ENCODE measurements at regions not wholly inside any gene's neighbourhood (a gene's known extent, or its start where the extent isn't known, plus 50 kb on each side); places are given as distances from the start of the nearest gene placed in this dataset.
"Not testable (repeated sequence)": the region's sequence is repeated elsewhere in the genome, so short reads cannot be mapped to it uniquely, and the experiment has no call there.

GRCh38 chr4:112823606-112824005 lies 186.7 kb downstream of the LARP7 start:
- no peak overlapping the region for H3K4me3 ChIP-seq (ENCODE audit: low read depth, low read length)
- H3K27me3 ChIP-seq (ENCODE audit: control insufficient read depth, insufficient read depth, low read length), result no peaks in the 10 kb centered on the region
- TF ChIP-seq, protein P1, sequence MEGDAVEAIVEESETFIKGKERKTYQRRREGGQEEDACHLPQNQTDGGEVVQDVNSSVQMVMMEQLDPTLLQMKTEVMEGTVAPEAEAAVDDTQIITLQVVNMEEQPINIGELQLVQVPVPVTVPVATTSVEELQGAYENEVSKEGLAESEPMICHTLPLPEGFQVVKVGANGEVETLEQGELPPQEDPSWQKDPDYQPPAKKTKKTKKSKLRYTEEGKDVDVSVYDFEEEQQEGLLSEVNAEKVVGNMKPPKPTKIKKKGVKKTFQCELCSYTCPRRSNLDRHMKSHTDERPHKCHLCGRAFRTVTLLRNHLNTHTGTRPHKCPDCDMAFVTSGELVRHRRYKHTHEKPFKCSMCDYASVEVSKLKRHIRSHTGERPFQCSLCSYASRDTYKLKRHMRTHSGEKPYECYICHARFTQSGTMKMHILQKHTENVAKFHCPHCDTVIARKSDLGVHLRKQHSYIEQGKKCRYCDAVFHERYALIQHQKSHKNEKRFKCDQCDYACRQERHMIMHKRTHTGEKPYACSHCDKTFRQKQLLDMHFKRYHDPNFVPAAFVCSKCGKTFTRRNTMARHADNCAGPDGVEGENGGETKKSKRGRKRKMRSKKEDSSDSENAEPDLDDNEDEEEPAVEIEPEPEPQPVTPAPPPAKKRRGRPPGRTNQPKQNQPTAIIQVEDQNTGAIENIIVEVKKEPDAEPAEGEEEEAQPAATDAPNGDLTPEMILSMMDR (IDR thresholded peaks at IDR 0.05; ENCODE audit: insufficient read depth, low read depth, low read length), result no peak
- POLR2A ChIA-PET, result no interaction called here
- no peak for DNase-seq (ENCODE audit: low read depth)
- no peaks in the 10 kb centered on the region for H3K36me3 ChIP-seq (ENCODE audit: control insufficient read depth, insufficient read depth, low read length)
- CTCF ChIA-PET, result interaction anchor here (0.6 to 0.7 kb wide), 2 partner anchors 23 to 65 kb away, joined by 3 to 4 read pairs; no protein-coding TSS in a partner anchor

DNA sequence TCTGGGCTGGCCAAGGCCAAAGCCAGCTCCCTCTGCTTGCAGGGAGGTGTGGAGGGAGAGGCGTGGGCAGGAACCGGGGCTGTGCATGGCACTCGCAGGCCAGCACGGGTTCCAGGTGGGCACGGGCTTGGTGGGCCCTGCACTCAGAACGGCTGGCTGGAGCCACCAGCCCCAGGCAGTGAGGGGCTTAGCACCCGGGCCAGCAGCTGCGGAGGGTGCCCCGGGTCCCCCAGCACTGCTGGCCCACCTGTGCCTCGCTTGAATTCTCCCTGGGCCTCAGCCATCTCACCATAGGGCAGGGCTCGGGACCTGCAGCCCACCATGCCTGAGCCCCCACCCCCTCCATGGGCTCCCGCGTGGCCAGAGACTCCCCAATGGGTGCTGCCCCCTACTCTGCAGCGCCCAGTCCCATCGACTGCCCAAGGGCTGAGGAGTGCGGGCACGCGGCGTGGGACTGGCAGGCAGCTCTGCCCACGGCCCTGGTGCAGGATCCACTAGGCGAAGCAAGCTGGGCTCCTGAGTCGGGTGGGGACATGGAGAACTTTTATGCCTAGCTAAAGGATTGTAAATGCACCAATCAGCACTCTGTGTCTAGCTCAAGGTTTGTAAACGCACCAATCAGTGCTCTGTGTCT lies 193.9 kb downstream of the LARP7 start:
- ChIA-PET CTCF (no interaction called here), POLR2A (no interaction called here)
- TF ChIP-seq, protein P1 (IDR thresholded peaks at IDR 0.05; ENCODE audit: insufficient read depth, low read depth, low read length), result no peak
- Histone ChIP-seq H3K27me3 (ENCODE audit: control insufficient read depth, insufficient read depth, low read length) (no peaks in the 10 kb centered on the region), H3K4me3 (ENCODE audit: low read depth, low read length) (no peak overlapping the region), H3K36me3 (ENCODE audit: control insufficient read depth, insufficient read depth, low read length) (no peaks in the 10 kb centered on the region)
- no peak for DNase-seq (ENCODE audit: low read depth)

DNA sequence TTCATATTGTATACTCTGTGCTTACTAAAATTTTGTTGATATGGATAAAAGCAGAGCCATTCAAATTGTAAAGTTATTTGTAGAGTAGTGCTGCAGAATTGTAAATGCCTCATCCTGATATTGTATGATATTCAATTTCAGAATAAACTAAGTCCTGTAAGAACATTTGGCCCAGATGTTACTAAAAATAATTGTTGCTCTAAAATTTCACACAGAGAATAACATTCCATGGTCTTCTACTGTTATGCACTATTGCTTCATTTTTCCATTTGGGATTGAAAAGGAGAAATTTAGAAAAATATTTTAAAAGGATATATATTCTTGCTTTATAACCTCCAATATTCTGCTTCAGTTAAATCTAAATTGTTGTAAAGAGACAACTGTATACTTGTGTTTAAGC lies 195.6 kb downstream of the LARP7 start:
- H3K36me3 ChIP-seq (ENCODE audit: control insufficient read depth, insufficient read depth, low read length), result no peaks in the 10 kb centered on the region
- DNase-seq (ENCODE audit: low read depth), result no peak
- ChIA-PET CTCF (interaction anchor here (0.7 kb wide), 1 partner anchor 10 kb away, joined by 3 read pairs; no protein-coding TSS in a partner anchor), POLR2A (no interaction called here)
- no peaks in the 10 kb centered on the region for H3K27me3 ChIP-seq (ENCODE audit: control insufficient read depth, insufficient read depth, low read length)
- TF ChIP-seq, protein P1 (IDR thresholded peaks at IDR 0.05; ENCODE audit: insufficient read depth, low read depth, low read length), result no peak
- H3K4me3 ChIP-seq (ENCODE audit: low read depth, low read length), result no peak overlapping the region

GRCh38 chr4:112836895-112837294 lies 200.0 kb downstream of the LARP7 start:
- H3K4me3 ChIP-seq (ENCODE audit: low read depth, low read length), result no peak overlapping the region
- TF ChIP-seq, protein P1 (IDR thresholded peaks at IDR 0.05; ENCODE audit: insufficient read depth, low read depth, low read length), result no peak
- ChIA-PET POLR2A (no interaction called here), CTCF (interaction anchor here (1.3 kb wide), 1 partner anchor 17 kb away, joined by 3 read pairs; no protein-coding TSS in a partner anchor)
- no peaks in the 10 kb centered on the region for H3K36me3 ChIP-seq (ENCODE audit: control insufficient read depth, insufficient read depth, low read length)
- H3K27me3 ChIP-seq (ENCODE audit: control insufficient read depth, insufficient read depth, low read length), result no peaks in the 10 kb centered on the region
- no peak for DNase-seq (ENCODE audit: low read depth)

DNA sequence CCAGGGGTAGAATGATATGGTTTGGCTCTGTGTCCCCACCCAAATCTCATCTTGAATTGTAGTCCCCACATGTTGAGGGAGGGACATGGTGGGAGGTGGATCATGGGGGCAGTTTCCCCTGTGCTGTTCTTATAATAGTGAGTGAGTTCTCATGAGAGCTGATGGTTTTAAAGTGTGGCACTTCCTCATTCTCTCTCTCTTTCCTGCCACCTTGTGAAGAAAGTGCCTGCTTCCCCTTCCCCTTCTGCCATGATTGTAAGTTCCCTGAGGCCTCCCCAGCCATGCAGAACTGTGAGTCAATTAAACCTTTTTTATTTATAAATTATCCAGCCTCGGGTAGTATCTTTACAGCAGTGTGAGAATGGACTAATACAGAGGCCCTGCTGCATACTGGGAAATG lies 201.1 kb downstream of the LARP7 start:
- DNase-seq (ENCODE audit: low read depth); POLR2A ChIA-PET: not testable (repeated sequence)
- CTCF ChIA-PET, result interaction anchor here (1.3 kb wide), 1 partner anchor 15 kb away, joined by 3 read pairs; no protein-coding TSS in a partner anchor

GRCh38 chr4:112840061-112840460 lies 203.1 kb downstream of the LARP7 start:
- Histone ChIP-seq H3K27me3 (ENCODE audit: control insufficient read depth, insufficient read depth, low read length) (no peaks in the 10 kb centered on the region), H3K36me3 (ENCODE audit: control insufficient read depth, insufficient read depth, low read length) (no peaks in the 10 kb centered on the region), H3K4me3 (ENCODE audit: low read depth, low read length) (no peak overlapping the region)
- POLR2A ChIA-PET, result no interaction called here
- CTCF ChIA-PET, result no interaction called here
- no peak for DNase-seq (ENCODE audit: low read depth)
- TF ChIP-seq, protein P1 (IDR thresholded peaks at IDR 0.05; ENCODE audit: insufficient read depth, low read depth, low read length), result no peak

More for the DNA sequence above, 201.1 kb downstream of the LARP7 start:
- H3K27me3 ChIP-seq (ENCODE audit: control insufficient read depth, insufficient read depth, low read length); H3K36me3 ChIP-seq (ENCODE audit: control insufficient read depth, insufficient read depth, low read length); H3K4me3 ChIP-seq (ENCODE audit: low read depth, low read length): not testable (repeated sequence)
